GM19455 (cell line): ENCODE measurements at regions not wholly inside any gene's neighbourhood (a gene's known extent, or its start where the extent isn't known, plus 50 kb on each side); places are given as distances from the start of the nearest gene placed in this dataset.
"Not testable (repeated sequence)": the region's sequence is repeated elsewhere in the genome, so short reads cannot be mapped to it uniquely, and the experiment has no call there.

Experiments
- ATAC-seq: cut with Tn5 transposase; IDR thresholded peaks from one replicate; pipeline ENCODE4 v1.9.1; 2021; ENCODE audit not compliant: unreplicated experiment

GRCh38 chr13:83825676-83826075, 56.6 kb downstream of the SLITRK1 start:
- no peak for ATAC-seq

GRCh38 chr13:83824560-83824959, 57.7 kb downstream of the SLITRK1 start:
- no peak for ATAC-seq

- ATAC-seq, result no peak
Observed at GRCh38 chr13:83824120-83824519, 58.2 kb downstream of the SLITRK1 start.

GRCh38 chr13:83819611-83820010, 62.7 kb downstream of the SLITRK1 start:
- ATAC-seq, result no peak

DNA sequence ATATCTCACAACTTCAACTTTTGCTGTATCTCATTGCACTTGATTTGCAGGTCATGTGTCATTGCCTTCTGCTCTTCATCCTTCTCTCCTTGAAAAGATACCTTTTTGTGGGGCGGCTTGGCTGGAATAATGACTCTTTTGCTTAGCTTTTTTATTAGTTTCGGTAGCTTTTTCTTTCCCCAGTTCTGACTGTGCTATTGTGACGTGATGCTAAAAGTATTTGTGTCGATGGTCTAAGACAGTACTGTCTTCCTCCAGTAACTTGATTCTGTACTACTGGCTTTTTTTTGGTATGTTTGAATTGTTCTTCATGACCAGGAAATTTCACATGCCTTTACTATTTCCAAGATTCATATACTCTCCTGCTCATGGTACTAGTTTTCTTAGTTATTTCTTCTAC, 63.1 kb downstream of the SLITRK1 start:
- no peak for ATAC-seq

GRCh38 chr13:83816081-83816480, 66.2 kb downstream of the SLITRK1 start:
- ATAC-seq, result no peak

GRCh38 chr13:83815598-83815997, 66.7 kb downstream of the SLITRK1 start:
- no peak for ATAC-seq

GRCh38 chr13:83810136-83810535, 72.1 kb downstream of the SLITRK1 start:
- no peak for ATAC-seq

DNA sequence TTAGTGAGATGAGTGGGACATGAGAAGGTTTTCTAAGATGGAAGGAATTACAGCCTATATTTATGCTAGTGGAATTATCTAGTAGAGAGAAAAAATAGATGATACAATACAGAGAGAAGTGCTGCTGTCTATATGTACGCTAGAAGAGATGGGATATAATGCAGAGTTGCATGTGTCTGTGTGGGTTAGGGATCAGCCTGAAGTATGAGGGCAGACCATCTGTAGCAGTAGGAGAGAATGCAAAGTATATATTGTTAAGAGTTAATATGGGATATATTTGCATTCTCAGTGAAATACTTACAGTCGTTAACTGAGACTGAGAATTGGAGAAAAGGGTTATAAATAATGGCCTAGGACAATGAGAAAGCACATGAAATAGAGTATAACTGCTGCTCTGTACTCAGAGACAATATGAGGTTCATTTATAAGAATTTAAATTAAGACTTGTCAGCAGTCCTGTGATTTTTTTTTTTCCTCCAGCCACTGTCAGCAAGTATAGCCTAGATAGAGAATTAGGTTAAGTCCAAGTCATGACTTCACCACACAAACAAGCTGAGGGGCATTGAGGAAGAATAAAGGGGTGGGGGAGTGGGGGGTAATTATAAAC, 77.8 kb downstream of the SLITRK1 start:
- no peak for ATAC-seq

DNA sequence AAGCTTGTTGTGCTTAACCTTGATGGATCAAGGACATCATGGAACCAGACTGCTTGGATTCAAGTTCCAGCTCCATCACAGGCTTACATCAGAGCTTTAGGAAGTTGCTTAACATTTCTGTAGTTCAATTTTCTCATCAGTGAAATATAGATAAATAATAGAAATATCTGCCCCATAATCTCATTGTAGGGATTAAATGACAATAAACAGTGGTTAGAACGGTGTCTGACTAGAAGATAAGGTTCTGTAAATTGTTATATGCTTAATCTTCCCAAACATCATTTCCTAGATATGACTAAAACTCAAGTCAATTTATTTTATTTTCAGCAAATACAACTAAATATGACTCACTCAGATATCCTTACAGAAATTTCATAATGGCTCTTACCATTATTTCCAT, 83.5 kb downstream of the SLITRK1 start:
- ATAC-seq, result no peak

DNA sequence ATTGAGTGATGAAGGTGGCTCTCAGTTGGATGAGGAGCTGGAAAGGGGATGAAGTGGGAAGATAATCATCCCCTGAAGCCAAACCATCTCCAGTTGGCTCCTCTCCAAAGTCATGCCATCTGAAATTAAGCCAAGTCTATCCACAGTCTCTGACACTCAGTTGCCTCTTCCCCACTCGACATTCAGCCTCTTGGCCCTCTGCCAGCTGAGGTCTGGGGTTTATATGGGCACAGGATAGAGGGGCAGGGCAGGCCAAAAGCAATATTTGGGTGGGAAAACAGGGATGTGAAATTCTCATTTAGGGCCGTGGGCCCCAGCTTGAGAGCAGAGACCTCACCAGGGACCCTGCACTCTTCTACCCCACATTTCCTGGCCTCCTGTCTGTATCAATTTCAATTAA, 85.9 kb downstream of the SLITRK1 start:
- ATAC-seq, result no peak

GRCh38 chr13:83794583-83794982, 87.7 kb downstream of the SLITRK1 start:
- ATAC-seq, result no peak

DNA sequence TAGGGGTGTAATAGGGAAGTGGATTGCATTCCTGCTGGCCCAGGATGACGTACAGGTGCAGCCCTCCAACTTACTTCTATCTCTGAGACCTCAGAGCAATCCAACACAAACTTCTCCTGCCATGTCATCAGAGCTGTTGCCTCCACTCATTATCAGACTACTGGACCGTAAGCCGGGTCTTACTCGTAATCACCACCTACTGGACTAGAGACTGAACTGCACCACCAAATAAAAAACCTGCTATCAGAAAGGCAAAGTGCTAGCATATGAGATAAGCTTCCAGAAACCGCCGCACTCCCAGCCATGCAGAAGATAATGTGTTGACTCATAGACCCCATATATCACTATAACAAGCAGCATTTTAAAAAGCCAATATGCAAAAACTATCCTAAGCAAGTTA, 102.0 kb downstream of the SLITRK1 start:
- ATAC-seq, result no peak

DNA sequence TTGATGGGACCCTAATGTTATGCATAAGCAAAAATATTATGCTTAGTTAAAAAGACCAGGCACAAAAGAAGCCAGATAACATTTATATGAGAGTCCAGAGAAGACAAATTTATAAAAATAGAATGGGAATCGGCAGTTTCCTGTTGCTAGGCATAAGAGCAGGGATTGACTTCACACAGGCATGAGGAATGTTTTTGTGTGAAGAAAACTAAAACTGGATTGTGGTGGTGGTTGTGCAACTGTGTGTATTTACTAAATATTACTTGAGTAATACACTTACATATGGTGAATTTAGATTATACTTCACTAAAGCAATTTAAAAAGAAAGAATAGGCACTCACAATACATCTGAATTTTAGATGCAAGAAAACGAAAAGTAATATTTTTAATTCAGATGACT, 108.3 kb downstream of the SLITRK1 start:
- ATAC-seq, result no peak

DNA sequence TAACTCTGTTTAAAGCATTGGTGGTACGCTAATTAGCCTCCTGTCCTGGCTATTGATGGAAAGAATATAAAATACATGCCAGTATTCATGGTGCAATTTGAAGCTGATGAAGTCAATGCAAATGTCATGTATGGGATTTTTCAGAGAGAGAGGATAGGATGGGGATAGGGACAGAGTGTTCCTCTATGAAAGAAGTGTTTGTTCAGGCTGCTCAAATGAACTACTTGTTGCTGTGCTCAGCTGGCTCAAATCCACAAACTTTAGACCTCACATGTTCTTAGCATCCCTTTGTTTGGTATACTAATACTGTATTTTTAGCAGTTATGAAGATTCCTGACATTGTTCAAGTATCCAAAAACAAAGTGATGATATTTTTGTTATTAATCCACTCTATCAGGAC, 116.5 kb downstream of the SLITRK1 start:
- no peak for ATAC-seq

DNA sequence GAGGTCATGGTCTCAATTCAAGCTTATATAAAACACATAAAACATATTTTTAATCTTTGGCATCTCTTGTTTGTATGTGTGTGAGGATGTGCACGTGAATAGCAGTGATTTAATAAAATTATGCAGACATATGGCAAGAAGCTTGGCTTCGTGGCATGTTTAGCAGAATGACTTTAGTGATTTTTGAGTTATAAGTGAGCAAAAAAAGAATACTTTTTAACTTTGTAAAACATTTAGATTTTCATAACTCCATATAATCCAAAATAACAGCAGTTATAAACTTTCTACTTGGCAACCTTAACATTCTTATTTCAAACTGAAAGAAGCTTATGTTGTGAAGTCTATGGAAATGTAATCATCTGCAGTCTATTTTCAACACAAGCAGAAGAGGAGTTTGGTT, 120.6 kb downstream of the SLITRK1 start:
- no peak for ATAC-seq

DNA sequence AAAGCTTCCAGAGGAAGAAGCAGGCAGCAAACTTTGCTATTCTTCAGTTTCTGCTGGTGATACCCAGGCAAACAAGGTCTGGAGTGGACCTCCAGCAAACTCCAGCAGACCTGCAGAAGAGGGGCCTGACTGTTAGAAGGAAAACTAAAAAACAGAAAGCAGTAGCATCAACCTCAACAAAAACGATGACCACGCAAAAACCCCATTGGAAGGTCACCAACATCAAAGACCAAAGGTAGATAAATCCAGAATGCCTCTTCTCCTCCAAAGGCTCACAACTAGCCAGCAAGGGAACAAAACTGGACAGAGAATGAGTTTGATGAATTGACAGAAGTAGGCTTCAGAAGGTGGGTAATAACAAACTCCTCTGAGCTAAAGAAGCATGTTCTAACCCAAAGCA, 127.1 kb downstream of the SLITRK1 start:
- ATAC-seq, result not testable (repeated sequence)

DNA sequence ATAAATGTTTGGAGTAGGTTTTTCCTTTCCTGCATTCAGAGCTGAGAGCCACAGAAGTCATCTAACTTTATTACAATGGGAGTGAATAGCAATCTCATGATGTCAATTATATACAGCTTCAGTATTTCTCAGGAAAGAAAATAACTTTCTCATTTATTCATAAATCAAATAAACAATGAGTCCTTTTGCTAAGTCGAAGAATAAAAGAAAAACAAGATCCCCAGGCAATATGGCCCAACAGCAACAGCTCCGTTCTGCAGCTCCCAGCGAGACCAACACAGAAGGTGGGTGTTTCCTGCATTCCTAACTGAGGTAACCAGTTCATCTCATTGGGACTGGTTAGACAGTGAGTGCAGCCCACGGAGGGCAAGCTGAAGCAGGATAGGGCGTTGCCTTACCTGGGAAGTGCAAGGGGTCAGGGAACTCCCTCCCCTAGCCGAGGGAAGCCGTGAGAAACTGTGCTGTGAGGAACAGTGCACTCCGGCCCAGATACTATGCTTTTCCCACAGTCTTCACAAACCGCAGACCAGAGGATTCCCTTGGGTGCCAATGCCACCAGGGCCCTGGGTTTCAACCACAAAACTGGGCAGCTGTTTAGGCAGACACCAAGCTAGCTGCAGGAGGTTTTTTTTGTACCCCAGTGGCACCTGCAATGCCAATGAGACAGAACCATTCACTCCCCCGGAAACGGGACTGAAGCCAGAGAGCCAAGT, 128.2 kb downstream of the SLITRK1 start:
- ATAC-seq, result no peak

GRCh38 chr13:83752141-83752540, 130.1 kb downstream of the SLITRK1 start:
- ATAC-seq, result no peak

- ATAC-seq, result no peak
Observed at GRCh38 chr13:83740622-83741021, 141.7 kb downstream of the SLITRK1 start.

- no peak for ATAC-seq
Observed at GRCh38 chr13:83738407-83738806, 143.9 kb downstream of the SLITRK1 start.

GRCh38 chr13:83733293-83733692, 149.0 kb downstream of the SLITRK1 start:
- ATAC-seq, result no peak

DNA sequence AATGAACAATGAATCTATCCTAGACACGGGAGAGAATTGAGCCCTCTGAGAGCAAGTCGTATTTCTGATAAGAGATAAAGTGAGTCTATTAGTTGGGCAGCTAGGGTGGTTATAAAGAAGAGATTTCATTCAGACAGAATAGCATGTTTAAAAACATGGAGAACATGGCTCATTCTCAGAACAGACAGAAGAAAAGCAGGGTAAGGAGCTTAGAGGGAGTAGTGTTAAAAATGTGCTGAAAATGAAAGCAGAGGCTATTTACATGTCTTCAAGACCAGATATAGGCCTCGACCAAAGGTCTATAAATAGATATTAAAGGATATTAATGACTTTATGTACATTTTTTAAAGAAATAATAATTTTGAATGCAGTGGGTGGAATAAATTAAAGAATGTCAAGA, 149.5 kb downstream of the SLITRK1 start:
- no peak for ATAC-seq
